ENCODE measurements at regions not wholly inside any gene's neighbourhood (a gene's known extent, or its start where the extent isn't known, plus 50 kb on each side); places are given as distances from the start of the nearest gene placed in this dataset.

- TF ChIP-seq EZH2 (IDR thresholded peaks at IDR 0.05; ENCODE audit: borderline replicate concordance, low read length) (no peak), CTCF (IDR thresholded peaks at IDR 0.05; ENCODE audit: low read length) (no peak)
These were observed 156.2 kb upstream of the SEMA6D start for GRCh38 chr15:47561102-47561501.
